ENCODE measurements at regions not wholly inside any gene's neighbourhood (a gene's known extent, or its start where the extent isn't known, plus 50 kb on each side); places are given as distances from the start of the nearest gene placed in this dataset.

- no peak for TF ChIP-seq CTCF (IDR thresholded peaks at IDR 0.05 in 2 of 3, conservative IDR thresholded peaks at IDR 0.05 in 1 of 3; ENCODE audit: control insufficient read depth in 2 of 3, extremely low read depth in 1 of 3, insufficient read depth in 1 of 3, low read depth in 3 of 3, low read length in 3 of 3)
- no peak for TF ChIP-seq POLR2AphosphoS5 (IDR thresholded peaks at IDR 0.05; ENCODE audit: low read length)
Observed at GRCh38 chr1:56331207-56331891, 248.0 kb downstream of the PLPP3 start.
